ENCODE measurements at regions not wholly inside any gene's neighbourhood (a gene's known extent, or its start where the extent isn't known, plus 50 kb on each side); places are given as distances from the start of the nearest gene placed in this dataset.

DNA sequence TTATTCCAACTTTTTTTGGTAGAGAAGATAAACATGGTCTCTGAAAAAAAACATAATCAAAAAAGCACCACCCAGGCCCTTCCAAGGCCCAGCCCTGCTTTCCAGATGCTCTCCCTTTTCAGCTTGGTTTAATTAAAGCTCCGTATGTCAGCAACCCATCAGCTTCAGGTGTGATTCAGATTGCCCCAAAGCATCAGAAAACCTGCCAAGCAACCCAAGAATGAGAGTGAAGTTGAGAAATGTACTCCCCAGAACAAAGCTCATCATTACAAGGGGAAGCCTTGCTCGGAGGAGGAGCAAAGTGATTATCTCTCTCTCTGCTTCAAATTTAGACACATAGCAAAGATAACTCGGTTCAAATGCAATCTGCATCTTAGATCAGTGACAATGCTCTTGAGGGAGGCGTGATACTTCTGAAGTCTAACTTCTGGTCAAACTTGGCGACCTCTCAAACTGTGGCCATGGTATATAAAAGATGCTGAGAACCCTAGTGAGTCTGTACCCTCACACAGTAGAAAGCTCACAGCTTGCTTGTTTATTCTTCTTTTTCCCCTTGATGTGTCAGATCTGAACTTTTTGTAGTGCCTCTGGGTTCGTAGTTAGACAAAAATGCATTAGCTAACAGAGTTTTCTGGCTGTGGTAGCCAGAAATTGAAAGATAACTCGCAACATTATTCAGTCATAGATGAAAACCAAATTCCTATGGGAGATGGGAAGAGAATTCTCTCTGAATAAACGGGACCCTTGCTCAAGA lies 63.3 kb upstream of the ZC3H11B start:
- TF ChIP-seq, protein P1, sequence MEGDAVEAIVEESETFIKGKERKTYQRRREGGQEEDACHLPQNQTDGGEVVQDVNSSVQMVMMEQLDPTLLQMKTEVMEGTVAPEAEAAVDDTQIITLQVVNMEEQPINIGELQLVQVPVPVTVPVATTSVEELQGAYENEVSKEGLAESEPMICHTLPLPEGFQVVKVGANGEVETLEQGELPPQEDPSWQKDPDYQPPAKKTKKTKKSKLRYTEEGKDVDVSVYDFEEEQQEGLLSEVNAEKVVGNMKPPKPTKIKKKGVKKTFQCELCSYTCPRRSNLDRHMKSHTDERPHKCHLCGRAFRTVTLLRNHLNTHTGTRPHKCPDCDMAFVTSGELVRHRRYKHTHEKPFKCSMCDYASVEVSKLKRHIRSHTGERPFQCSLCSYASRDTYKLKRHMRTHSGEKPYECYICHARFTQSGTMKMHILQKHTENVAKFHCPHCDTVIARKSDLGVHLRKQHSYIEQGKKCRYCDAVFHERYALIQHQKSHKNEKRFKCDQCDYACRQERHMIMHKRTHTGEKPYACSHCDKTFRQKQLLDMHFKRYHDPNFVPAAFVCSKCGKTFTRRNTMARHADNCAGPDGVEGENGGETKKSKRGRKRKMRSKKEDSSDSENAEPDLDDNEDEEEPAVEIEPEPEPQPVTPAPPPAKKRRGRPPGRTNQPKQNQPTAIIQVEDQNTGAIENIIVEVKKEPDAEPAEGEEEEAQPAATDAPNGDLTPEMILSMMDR (IDR thresholded peaks at IDR 0.05): no peak
- no peak for TF ChIP-seq POLR2A (IDR thresholded peaks at IDR 0.05)

All from thyroid gland (tissue), 4 donors.